ENCODE measurements at regions not wholly inside any gene's neighbourhood (a gene's known extent, or its start where the extent isn't known, plus 50 kb on each side); places are given as distances from the start of the nearest gene placed in this dataset.

GRCh38 chr7:136693166-136694119, 175.0 kb upstream of the CHRM2 start:
- POLR2A ChIA-PET = no interaction called here
- H3K9me3 Mint-ChIP-seq = peaks cover 0 to 15% (median 2%) of the 10 kb centered on the region in 11 donors

GRCh38 chr7:136692221-136692620, 176.2 kb upstream of the CHRM2 start:
- H3K4me1 Mint-ChIP-seq = peaks cover 0 to 1% (median 0%) of the 10 kb centered on the region in 7 donors
- peaks cover 0 to 9% (median 3%) of the 10 kb centered on the region in 11 donors for H3K9me3 Mint-ChIP-seq
- POLR2A ChIA-PET = no interaction called here
- CTCF ChIA-PET = no interaction called here
- Histone ChIP-seq H3K4me1 (ENCODE audit: control insufficient read depth in 2 of 2, insufficient read depth in 2 of 2, low read length in 2 of 2) (no peaks in the 10 kb centered on the region), H3K4me3 (ENCODE audit: low read length) (no peak overlapping the region), H3K9me3 (ENCODE audit: control insufficient read depth in 2 of 3, low read length in 3 of 3) (no peaks in the 10 kb centered on the region), H3K36me3 (ENCODE audit: control insufficient read depth in 2 of 3, insufficient read depth in 3 of 3, low read length in 3 of 3) (no peaks in the 10 kb centered on the region), H3K27me3 (ENCODE audit: control insufficient read depth in 2 of 2, insufficient read depth in 2 of 2, low read length in 2 of 2) (no peaks in the 10 kb centered on the region), H3K27ac (ENCODE audit: low read depth, low read length) (no peak overlapping the region)
- H3K27me3 Mint-ChIP-seq = no peaks in the 10 kb centered on the region
- no peak for ATAC-seq
- intact Hi-C loops (cut with micrococcal nuclease) = no loop called here
- DNase-seq = no peak
- no peak overlapping the region for H3K27ac Mint-ChIP-seq
- no peak overlapping the region for H3K4me3 Mint-ChIP-seq
- no peaks in the 10 kb centered on the region for H3K36me3 Mint-ChIP-seq

More at GRCh38 chr7:136693166-136694119, 175.0 kb upstream of the CHRM2 start:
- Histone ChIP-seq H3K36me3 (ENCODE audit: control insufficient read depth in 2 of 3, insufficient read depth in 3 of 3, low read length in 3 of 3) (no peaks in the 10 kb centered on the region), H3K4me3 (ENCODE audit: low read length) (no peak overlapping the region), H3K27ac (ENCODE audit: low read depth, low read length) (no peak overlapping the region), H3K4me1 (ENCODE audit: control insufficient read depth in 2 of 2, insufficient read depth in 2 of 2, low read length in 2 of 2) (no peaks in the 10 kb centered on the region), H3K9me3 (ENCODE audit: control insufficient read depth in 2 of 3, low read length in 3 of 3) (no peaks in the 10 kb centered on the region), H3K27me3 (ENCODE audit: control insufficient read depth in 2 of 2, insufficient read depth in 2 of 2, low read length in 2 of 2) (no peaks in the 10 kb centered on the region)
- no peaks in the 10 kb centered on the region for H3K4me1 Mint-ChIP-seq
- H3K27me3 Mint-ChIP-seq = no peaks in the 10 kb centered on the region
- no peaks in the 10 kb centered on the region for H3K36me3 Mint-ChIP-seq
- DNase-seq (no peak), ATAC-seq (no peak)
- no peak overlapping the region for H3K27ac Mint-ChIP-seq
- intact Hi-C loops (cut with micrococcal nuclease) = no loop called here
- CTCF ChIA-PET = no interaction called here
- no peak overlapping the region for H3K4me3 Mint-ChIP-seq

GRCh38 chr7:136688601-136689000, 179.9 kb upstream of the CHRM2 start:
- ChIA-PET CTCF (no interaction called here), POLR2A (no interaction called here)
- peaks cover 0 to 1% (median 0%) of the 10 kb centered on the region in 7 donors for H3K4me1 Mint-ChIP-seq
- H3K9me3 Mint-ChIP-seq = peaks cover 0 to 7% (median 2%) of the 10 kb centered on the region in 11 donors
- intact Hi-C loops (cut with micrococcal nuclease) = no loop called here
- H3K27ac Mint-ChIP-seq = no peak overlapping the region
- Histone ChIP-seq H3K4me3 (ENCODE audit: low read length) (no peak overlapping the region), H3K4me1 (ENCODE audit: control insufficient read depth in 2 of 2, insufficient read depth in 2 of 2, low read length in 2 of 2) (no peaks in the 10 kb centered on the region), H3K27me3 (ENCODE audit: control insufficient read depth in 2 of 2, insufficient read depth in 2 of 2, low read length in 2 of 2) (no peaks in the 10 kb centered on the region), H3K36me3 (ENCODE audit: control insufficient read depth in 2 of 3, insufficient read depth in 3 of 3, low read length in 3 of 3) (no peaks in the 10 kb centered on the region), H3K27ac (ENCODE audit: low read depth, low read length) (no peak overlapping the region), H3K9me3 (ENCODE audit: control insufficient read depth in 2 of 3, low read length in 3 of 3) (no peaks in the 10 kb centered on the region)
- DNase-seq (no peak), ATAC-seq (no peak)
- H3K36me3 Mint-ChIP-seq = no peaks in the 10 kb centered on the region
- no peak overlapping the region for H3K4me3 Mint-ChIP-seq
- H3K27me3 Mint-ChIP-seq = no peaks in the 10 kb centered on the region

GRCh38 chr7:136687693-136688322, 180.6 kb upstream of the CHRM2 start:
- CTCF ChIA-PET = no interaction called here
- Histone ChIP-seq H3K9me3 (ENCODE audit: control insufficient read depth in 2 of 3, low read length in 3 of 3) (no peaks in the 10 kb centered on the region), H3K27ac (ENCODE audit: low read depth, low read length) (no peak overlapping the region)

GRCh38 chr7:136685501-136686173, 182.8 kb upstream of the CHRM2 start:
- ChIA-PET CTCF (no interaction called here), POLR2A (no interaction called here)
- Histone ChIP-seq H3K36me3 (ENCODE audit: control insufficient read depth in 2 of 3, insufficient read depth in 3 of 3, low read length in 3 of 3) (no peaks in the 10 kb centered on the region), H3K4me1 (ENCODE audit: control insufficient read depth in 2 of 2, insufficient read depth in 2 of 2, low read length in 2 of 2) (no peaks in the 10 kb centered on the region), H3K27me3 (ENCODE audit: control insufficient read depth in 2 of 2, insufficient read depth in 2 of 2, low read length in 2 of 2) (no peaks in the 10 kb centered on the region), H3K4me3 (ENCODE audit: low read length) (no peak overlapping the region), H3K9me3 (ENCODE audit: control insufficient read depth in 2 of 3, low read length in 3 of 3) (no peaks in the 10 kb centered on the region), H3K27ac (ENCODE audit: low read depth, low read length) (no peak overlapping the region)
- peaks cover 0 to 7% (median 2%) of the 10 kb centered on the region in 11 donors for H3K9me3 Mint-ChIP-seq
- no peaks in the 10 kb centered on the region for H3K36me3 Mint-ChIP-seq
- DNase-seq (no peak), ATAC-seq (no peak)
- no peak overlapping the region for H3K4me3 Mint-ChIP-seq
- H3K4me1 Mint-ChIP-seq = peaks cover 0 to 1% (median 0%) of the 10 kb centered on the region in 7 donors
- H3K27ac Mint-ChIP-seq = no peak overlapping the region
- intact Hi-C loops (cut with micrococcal nuclease) = no loop called here
- H3K27me3 Mint-ChIP-seq = no peaks in the 10 kb centered on the region

More at GRCh38 chr7:136687693-136688322, 180.6 kb upstream of the CHRM2 start:
- intact Hi-C loops (cut with micrococcal nuclease) = no loop called here
- no peak overlapping the region for H3K4me3 Mint-ChIP-seq
- no peaks in the 10 kb centered on the region for H3K27me3 Mint-ChIP-seq
- POLR2A ChIA-PET = interaction anchor here (0.8 kb wide), 1 partner anchor 48 kb away, joined by 3 read pairs; no protein-coding TSS in a partner anchor
- Histone ChIP-seq H3K27me3 (ENCODE audit: control insufficient read depth in 2 of 2, insufficient read depth in 2 of 2, low read length in 2 of 2) (no peaks in the 10 kb centered on the region), H3K36me3 (ENCODE audit: control insufficient read depth in 2 of 3, insufficient read depth in 3 of 3, low read length in 3 of 3) (no peaks in the 10 kb centered on the region), H3K4me1 (ENCODE audit: control insufficient read depth in 2 of 2, insufficient read depth in 2 of 2, low read length in 2 of 2) (no peaks in the 10 kb centered on the region), H3K4me3 (ENCODE audit: low read length) (no peak overlapping the region)
- H3K4me1 Mint-ChIP-seq = peaks cover 0 to 1% (median 0%) of the 10 kb centered on the region in 7 donors
- no peak for ATAC-seq
- no peaks in the 10 kb centered on the region for H3K36me3 Mint-ChIP-seq
- H3K9me3 Mint-ChIP-seq = peaks cover 0 to 7% (median 2%) of the 10 kb centered on the region in 11 donors
- no peak for DNase-seq
- no peak overlapping the region for H3K27ac Mint-ChIP-seq

GRCh38 chr7:136677471-136678365, 190.7 kb upstream of the CHRM2 start:
- Histone ChIP-seq H3K4me1 (ENCODE audit: control insufficient read depth in 2 of 2, insufficient read depth in 2 of 2, low read length in 2 of 2) (no peaks in the 10 kb centered on the region), H3K27me3 (ENCODE audit: control insufficient read depth in 2 of 2, insufficient read depth in 2 of 2, low read length in 2 of 2) (no peaks in the 10 kb centered on the region), H3K27ac (ENCODE audit: low read depth, low read length) (no peak overlapping the region), H3K4me3 (ENCODE audit: low read length) (no peak overlapping the region), H3K9me3 (ENCODE audit: control insufficient read depth in 2 of 3, low read length in 3 of 3) (peaks cover 0 to 8% (median 4%) of the 10 kb centered on the region in 3 experiments), H3K36me3 (ENCODE audit: control insufficient read depth in 2 of 3, insufficient read depth in 3 of 3, low read length in 3 of 3) (no peaks in the 10 kb centered on the region)
- DNase-seq (no peak), ATAC-seq (no peak)
- Mint-ChIP-seq H3K27ac (no peak overlapping the region), H3K36me3 (no peaks in the 10 kb centered on the region), H3K4me1 (no peaks in the 10 kb centered on the region), H3K4me3 (no peak overlapping the region), H3K27me3 (no peaks in the 10 kb centered on the region), H3K9me3 (peaks cover 5 to 34% (median 14%) of the 10 kb centered on the region in 11 donors)
- intact Hi-C loops (cut with micrococcal nuclease) = no loop called here
- ChIA-PET POLR2A (no interaction called here), CTCF (no interaction called here)
